Activated CD8-positive, alpha-beta memory T cell treated with anti-CD3 and anti-CD28 coated beads, Interleukin-2, amount 50 U/mL, for 24 hours (primary cell): ENCODE measurements at regions not wholly inside any gene's neighbourhood (a gene's known extent, or its start where the extent isn't known, plus 50 kb on each side); places are given as distances from the start of the nearest gene placed in this dataset.
"Not testable (repeated sequence)": the region's sequence is repeated elsewhere in the genome, so short reads cannot be mapped to it uniquely, and the experiment has no call there.

ENCODE experiments used
- DNase-seq: peaks from one replicate; pipeline ENCODE4 v3.0.0-alpha.2; 2020; ENCODE audit errors: extremely low read depth

DNA sequence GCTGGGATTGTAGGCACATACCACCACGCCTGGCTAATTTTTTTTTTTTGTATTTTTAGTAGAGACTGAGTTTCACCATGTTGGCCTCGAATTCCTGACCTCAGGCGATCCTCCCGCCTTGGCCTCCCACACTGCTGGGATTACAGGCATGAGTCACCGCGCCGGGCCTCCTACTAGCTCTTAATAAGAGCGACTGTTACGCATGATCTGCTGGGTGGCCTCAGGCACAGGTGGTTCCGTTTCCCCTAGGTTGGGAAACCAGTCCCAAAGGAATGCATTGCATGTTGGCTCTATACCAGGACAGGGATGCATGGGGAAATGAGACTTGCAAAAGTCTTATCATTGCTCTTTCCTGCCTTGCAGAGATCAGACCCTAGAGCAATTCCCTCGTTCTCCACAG lies 184.7 kb upstream of the PPP1R26 start:
- no peak for DNase-seq

- DNase-seq: no peak
Measured at GRCh38 chr9:135295551-135296300, 183.9 kb upstream of the PPP1R26 start.

- no peak for DNase-seq
Measured at GRCh38 chr9:135296735-135297455, 182.7 kb upstream of the PPP1R26 start.

DNA sequence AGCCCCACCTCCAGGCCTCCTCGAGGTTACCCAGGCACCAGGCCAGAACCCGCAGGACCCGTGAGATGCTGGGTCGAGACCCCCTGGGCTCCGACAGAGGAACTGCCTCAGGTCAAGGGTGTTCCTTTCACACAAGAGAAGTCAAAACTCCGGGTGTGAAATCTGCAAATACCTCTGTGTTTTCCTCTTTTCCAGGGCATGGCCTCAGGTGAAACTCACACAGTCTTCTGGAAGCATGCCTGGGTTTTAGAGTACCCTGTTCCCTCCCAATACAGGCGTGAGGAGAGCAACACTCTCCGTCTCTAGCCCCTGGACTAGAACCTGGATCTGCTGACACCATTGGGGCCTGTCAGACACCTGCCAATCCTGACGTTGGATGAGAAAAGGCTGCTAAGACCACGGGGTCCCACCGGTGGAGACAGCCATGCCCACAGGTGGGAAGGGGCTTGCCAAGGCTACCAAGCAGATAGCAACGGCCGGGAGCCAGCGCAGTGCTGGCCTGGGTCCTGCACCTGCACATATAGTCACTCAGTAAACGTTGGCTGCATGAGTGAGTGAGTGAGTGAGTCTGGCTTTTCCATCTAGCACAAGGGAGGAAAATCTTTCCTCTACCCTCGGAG lies 182.0 kb upstream of the PPP1R26 start:
- no peak for DNase-seq

GRCh38 chr9:135299239-135299590 lies 180.4 kb upstream of the PPP1R26 start:
- no peak for DNase-seq

DNA sequence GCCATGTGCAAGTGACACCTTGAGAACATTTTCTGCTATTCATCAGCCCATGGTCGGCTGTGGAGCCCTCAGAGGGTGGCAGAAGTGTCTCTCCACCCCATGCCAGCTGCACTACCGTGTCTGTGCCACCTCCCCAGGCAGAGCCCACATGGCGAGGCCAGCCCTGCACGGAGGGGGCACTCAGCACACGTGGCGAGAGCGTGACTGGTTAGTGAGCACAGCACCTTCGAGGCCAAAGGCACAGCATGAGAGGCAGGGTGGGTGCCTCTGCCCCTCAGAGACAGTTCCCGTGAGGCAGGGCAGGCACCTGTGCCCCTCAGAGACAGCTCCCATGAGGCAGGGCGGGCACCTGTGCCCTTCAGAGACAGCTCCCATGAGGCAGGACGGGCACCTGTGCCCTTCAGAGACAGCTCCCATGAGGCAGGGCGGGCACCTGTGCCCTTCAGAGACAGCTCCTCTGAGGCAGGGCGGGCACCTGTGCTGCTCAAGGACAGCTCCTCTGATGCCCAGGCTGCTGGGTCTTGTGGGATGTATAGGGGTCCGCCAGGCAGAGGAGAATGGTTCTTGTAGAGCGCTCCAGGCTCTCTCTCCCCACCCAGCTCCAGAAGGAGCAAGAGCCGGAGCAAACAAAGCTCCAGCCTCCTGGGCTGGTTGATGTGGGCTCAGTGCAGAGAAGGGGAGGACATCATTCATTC lies 179.8 kb upstream of the PPP1R26 start:
- DNase-seq: no peak

DNA sequence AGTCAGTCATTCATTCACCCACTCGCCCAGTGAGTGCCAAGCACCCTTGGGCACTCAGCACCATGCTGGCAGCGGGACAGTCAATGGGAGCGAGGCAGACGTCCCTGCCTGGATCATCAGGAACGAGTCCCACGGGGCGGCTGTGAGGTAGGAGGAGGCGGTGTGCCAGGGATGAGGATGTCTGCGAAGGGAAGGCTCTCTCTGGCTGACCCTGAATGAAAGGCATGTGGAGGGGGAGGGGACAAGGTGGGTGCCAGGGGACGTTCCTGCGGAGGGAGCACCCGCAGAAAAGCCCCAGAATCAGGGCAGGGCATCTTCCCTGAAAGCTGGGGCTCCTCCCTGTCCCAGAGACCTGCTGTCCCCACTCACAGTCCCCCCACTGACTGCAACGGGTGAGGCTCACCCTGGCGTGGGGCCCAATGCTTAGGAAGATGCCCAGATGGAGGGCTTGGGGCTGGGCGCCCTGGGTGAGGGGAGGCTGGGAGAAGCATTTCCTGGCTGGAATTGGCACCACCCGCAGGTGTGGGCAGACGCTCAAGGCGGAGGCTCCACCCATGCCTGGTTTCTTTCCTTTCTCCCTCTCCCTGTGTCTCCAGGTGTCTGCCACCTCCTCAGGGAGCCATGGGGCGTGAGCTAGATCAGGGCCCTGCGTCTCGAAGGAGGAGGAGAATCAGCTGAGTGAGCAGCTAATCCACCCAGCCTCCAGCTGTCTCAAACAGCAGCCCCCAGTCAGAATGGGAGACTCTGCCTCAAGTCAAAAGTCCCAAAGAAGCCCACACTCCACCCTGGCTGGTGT lies 179.0 kb upstream of the PPP1R26 start:
- no peak for DNase-seq

- DNase-seq: no peak
Measured at GRCh38 chr9:135301271-135302263, 178.0 kb upstream of the PPP1R26 start.

DNA sequence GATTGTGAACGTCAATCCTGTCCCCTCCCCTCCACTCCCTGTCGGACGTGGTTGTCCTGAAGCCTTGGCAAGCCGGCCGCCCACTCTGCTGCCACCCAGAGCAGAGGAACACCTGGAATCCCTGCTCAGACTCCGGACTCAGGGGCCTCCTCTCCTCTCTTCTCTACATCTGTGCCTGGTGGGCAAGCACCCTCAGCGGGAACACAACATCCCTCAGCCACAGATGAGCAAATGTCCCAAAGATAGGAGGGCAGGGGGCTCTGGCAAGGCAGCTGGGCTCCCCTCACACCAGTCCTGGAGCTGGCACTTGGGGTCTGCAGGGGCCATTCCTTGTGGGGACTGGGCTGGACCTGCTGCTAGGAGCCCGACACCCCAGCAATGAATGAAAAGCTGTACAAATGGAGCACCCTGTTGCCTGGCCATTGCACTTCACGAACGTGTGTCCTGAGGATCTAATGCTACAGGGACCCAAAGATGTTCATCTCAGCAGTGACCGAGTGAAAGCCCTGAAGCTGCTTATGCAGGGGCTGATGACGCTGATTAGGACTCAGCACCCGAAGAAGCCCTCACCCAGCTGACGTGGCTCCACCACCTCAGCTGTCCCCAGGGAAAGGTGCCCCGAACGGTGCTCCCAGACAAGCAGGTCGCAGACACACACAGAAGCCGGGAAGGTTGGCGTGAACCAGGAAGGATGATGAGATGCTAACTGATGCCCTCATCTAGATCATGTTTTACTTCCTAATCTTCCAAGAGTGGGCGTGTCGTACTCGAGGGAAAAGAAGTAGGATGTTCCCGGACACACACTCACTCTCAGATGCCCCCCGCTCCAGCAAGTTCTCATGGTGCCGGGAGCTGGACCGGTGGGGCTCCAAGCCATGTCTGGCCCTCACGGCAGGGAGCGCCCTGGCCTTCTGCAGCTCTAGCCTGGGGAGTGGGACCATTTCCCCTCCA lies 177.0 kb upstream of the PPP1R26 start:
- DNase-seq: no peak

DNA sequence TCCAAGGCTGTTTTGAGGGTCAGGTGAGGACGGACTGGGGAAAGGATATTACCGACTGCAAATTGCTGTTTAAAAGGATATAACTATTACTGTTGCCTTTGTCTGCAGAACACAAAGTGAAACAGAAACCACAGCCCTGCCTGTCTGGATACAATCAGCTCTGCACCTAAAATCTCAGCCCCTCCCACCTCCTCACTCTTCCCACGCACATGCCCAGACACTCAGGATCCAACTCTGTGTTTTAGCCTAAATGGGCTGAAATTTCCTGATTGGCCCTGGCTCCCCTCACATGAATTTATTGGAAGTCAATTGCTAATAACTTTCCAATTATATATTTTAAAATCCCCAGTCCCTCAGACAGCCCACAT lies 176.3 kb upstream of the PPP1R26 start:
- no peak for DNase-seq

DNA sequence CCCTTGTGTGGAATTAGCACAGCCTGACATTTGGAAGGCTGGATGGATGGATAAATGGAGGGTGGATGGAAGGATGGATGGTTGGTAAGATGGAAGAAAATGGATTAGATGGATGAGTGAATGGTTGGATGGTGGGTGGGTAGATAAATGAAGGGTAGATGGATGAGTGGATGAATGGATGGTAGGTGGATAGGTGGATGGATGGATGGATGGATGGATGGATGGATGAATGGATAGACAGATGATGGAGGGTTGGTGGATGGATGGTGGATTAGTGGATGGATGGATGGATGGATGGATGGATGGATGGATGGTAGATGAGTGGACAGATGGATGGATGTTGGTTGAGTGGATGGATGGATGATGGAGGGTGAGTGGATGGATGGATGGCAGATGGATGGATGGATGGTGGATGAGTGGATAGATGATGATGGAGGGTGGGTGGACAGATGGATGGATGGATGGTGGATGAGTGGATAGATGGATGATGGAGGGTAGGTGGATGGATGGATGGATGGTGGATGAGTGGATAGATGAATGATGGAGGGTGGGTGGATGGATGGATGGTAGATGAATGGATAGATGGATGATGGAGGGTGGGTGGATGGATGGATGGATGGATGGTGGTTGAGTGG lies 175.6 kb upstream of the PPP1R26 start:
- no peak for DNase-seq

- DNase-seq: no peak
Measured at GRCh38 chr9:135304886-135305285, 174.7 kb upstream of the PPP1R26 start.

DNA sequence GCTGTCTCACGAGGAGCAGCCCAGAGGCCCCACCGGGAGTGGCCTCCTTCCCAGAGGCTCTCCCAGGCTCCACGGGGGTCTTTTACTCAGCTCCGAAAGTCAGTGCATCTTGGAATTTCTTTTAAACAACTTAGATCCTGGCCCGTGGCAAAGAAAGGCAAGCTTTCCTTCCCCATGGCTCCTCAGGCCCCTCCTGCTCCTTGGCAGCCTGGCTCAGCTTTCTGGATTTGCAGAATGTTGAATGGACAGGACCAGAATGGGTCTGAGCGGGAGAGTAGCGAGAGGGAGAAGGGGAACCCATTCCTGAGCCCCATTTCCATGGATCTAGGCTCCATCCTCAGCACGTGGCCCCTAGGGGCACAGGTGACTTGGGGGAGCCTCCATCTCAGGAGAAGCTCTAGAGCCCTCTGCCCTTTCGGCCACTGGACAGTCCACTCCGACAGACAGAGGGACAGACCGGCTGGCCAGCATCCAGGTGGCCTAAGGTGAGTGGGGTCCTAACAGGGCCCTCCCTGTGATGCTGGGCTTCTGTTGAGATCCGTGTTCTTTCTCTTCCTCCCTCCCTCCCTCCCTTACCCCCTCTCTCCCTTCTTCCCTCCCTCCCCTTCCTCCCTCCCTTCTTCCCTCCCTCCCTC lies 173.9 kb upstream of the PPP1R26 start:
- no peak for DNase-seq

GRCh38 chr9:135306699-135307098 lies 172.9 kb upstream of the PPP1R26 start:
- DNase-seq: no peak

DNA sequence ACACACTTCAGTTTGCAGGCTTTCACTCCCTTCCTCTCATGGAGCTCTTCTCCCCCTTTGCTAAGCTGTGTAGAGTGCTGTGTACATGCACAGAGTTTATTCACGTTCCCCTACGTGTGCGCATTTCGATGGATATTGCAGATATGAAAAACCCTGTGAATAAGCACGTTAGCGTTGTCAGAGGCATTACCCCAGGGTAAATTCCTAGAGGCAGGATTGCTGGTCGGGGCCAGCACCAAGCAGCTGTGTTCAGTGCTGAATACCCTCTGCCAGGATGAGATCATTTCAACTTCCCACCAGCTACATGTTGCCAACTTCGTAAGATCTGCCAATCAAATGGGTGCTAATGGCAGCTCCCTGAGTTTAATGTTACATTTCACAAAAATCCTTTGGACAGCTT lies 172.3 kb upstream of the PPP1R26 start:
- no peak for DNase-seq

- DNase-seq: not testable (repeated sequence)
Measured at GRCh38 chr9:135307919-135308318, 171.7 kb upstream of the PPP1R26 start.

GRCh38 chr9:135308821-135309762 lies 170.5 kb upstream of the PPP1R26 start:
- DNase-seq: no peak
